ENCODE measurements at regions not wholly inside any gene's neighbourhood (a gene's known extent, or its start where the extent isn't known, plus 50 kb on each side); places are given as distances from the start of the nearest gene placed in this dataset.

- Histone ChIP-seq H3T11ph (ENCODE audit: low read length) (no peak overlapping the region), H4K91ac (ENCODE audit: insufficient read length, low read depth, low read length) (no peak overlapping the region), H2AFZ (ENCODE audit: low read length) (no peak overlapping the region), H3K9me3 (ENCODE audit: control insufficient read depth, low read depth, low read length) (no peaks in the 10 kb centered on the region), H3K79me2 (ENCODE audit: insufficient read depth, low read length) (no peaks in the 10 kb centered on the region), H3K27me3 (ENCODE audit: insufficient read depth, low read length) (no peaks in the 10 kb centered on the region), H2AK5ac (ENCODE audit: insufficient read length, low read length) (no peak overlapping the region), H3K23ac (ENCODE audit: insufficient read length, low read depth, low read length) (no peak overlapping the region), H3K4me1 (ENCODE audit: insufficient read depth, low read length) (no peaks in the 10 kb centered on the region), H4K8ac (replicated peaks; ENCODE audit: insufficient read length, low read depth, low read length) (no peak overlapping the region), H2BK20ac (ENCODE audit: low read depth, low read length, poor library complexity, severe bottlenecking) (no peak overlapping the region), H3K4me2 (ENCODE audit: insufficient read depth, insufficient read length, low read length) (no peak overlapping the region), H2BK5ac (ENCODE audit: insufficient read length, low read length) (no peak overlapping the region), H2BK120ac (ENCODE audit: low read depth, low read length, poor library complexity, severe bottlenecking) (no peak overlapping the region), H3K18ac (ENCODE audit: insufficient read length, low read depth, low read length) (no peak overlapping the region), H4K5ac (ENCODE audit: insufficient read length, low read depth, low read length) (no peak overlapping the region), H2BK15ac (ENCODE audit: low read depth, low read length) (no peak overlapping the region), H3K14ac (ENCODE audit: insufficient read depth, low read length) (no peak overlapping the region), H3K79me1 (ENCODE audit: insufficient read depth, low read depth, low read length, poor library complexity, severe bottlenecking) (no peaks in the 10 kb centered on the region), H4K20me1 (ENCODE audit: control insufficient read depth, insufficient read depth, insufficient read length) (no peaks in the 10 kb centered on the region), H3K4ac (ENCODE audit: low read depth, low read length) (no peak overlapping the region), H3K56ac (ENCODE audit: insufficient read length, low read depth, low read length) (no peak overlapping the region), H3K23me2 (ENCODE audit: insufficient read length, low read depth, low read length, poor library complexity, severe bottlenecking) (no peaks in the 10 kb centered on the region), H3K9ac (ENCODE audit: extremely low read depth, insufficient read length, low read length) (no peak overlapping the region), H3K27ac (ENCODE audit: insufficient read length, low read depth, low read length) (no peak overlapping the region), H2BK12ac (ENCODE audit: insufficient read length, low read depth, low read length) (no peak overlapping the region)
- no peak for DNase-seq
- no CpG with 5 or more reads among the region's 3 CpGs for WGBS (ENCODE audit: extremely low coverage, insufficient read length, low lambda C conversion rate)
- H3K27ac Mint-ChIP-seq = no peak overlapping the region
- no peak for TF ChIP-seq CTCF (conservative IDR thresholded peaks at IDR 0.05)
- H3K4me3 Mint-ChIP-seq = no peak overlapping the region
- no peaks in the 10 kb centered on the region for H3K27me3 Mint-ChIP-seq (ENCODE audit: low read depth)
- no peaks in the 10 kb centered on the region for H3K4me1 Mint-ChIP-seq
- no peaks in the 10 kb centered on the region; a peak in 1 of 7 replicates for H3K36me3 Mint-ChIP-seq (ENCODE audit: insufficient read depth in 1 of 3, low read depth in 3 of 3)
- no peaks in the 10 kb centered on the region for H3K9me3 Mint-ChIP-seq
Observed at GRCh38 chr4:33751050-33751449, 2493.3 kb downstream of the ARAP2 start.

Data from H9 (cell line).